K562 (cell line): ENCODE measurements at regions not wholly inside any gene's neighbourhood (a gene's known extent, or its start where the extent isn't known, plus 50 kb on each side); places are given as distances from the start of the nearest gene placed in this dataset.
A peak's percentile ranks its signal among the peaks of the same experiment; 100 is the strongest.

Experiments used
- CBFA2T2 ChIP-seq: fragments of 450-650 bp; conservative IDR thresholded peaks from 2 replicates; pipeline ENCODE4 v1.6.1; 2017; ENCODE audit warnings: mild to moderate bottlenecking
- EP400 ChIP-seq: fragments of 450-650 bp; IDR thresholded peaks from 2 replicates; pipeline ENCODE4 v1.6.1; 2017; ENCODE audit warnings: antibody characterized with exemption, mild to moderate bottlenecking, moderate library complexity
- GATA2 ChIP-seq: sonication (generic); formaldehyde crosslinking; IDR thresholded peaks from 2 replicates; pipeline ENCODE4 v1.4.0; 2020; ENCODE audit warnings: mild to moderate bottlenecking, missing genetic modification reagents
- HDGF ChIP-seq: fragments of 450-650 bp; IDR thresholded peaks from 2 replicates; pipeline ENCODE4 v1.6.1; 2016
- NCOA1 ChIP-seq: fragments of 450-650 bp; IDR thresholded peaks from 2 replicates; pipeline ENCODE4 v1.6.1; 2016; ENCODE audit warnings: low read depth
- SMAD4 ChIP-seq: fragments of 250-450 bp; sonication (Bioruptor Pico); conservative IDR thresholded peaks from 2 replicates; pipeline ENCODE4 v1.8.0; 2021; ENCODE audit warnings: inconsistent platforms, mild to moderate bottlenecking, moderate library complexity
- TCF3 ChIP-seq: sonication (generic); formaldehyde crosslinking; IDR thresholded peaks from 2 replicates; pipeline ENCODE4 v1.4.0; 2020; ENCODE audit warnings: mild to moderate bottlenecking, missing genetic modification reagents
- TF ChIP-seq, protein P1 (sequence below): fragments of 450-650 bp; IDR thresholded peaks from 2 replicates; pipeline ENCODE4 v1.6.1; 2018; ENCODE audit not compliant: partially characterized antibody
- TF ChIP-seq, protein P2 (sequence below): fragments of 450-650 bp; IDR thresholded peaks from 2 replicates; pipeline ENCODE4 v1.6.1; 2017; ENCODE audit warnings: antibody characterized with exemption, mild to moderate bottlenecking
- TF ChIP-seq, protein P3 (sequence below), 2 experiments: fragments of 450-650 bp; conservative IDR thresholded peaks; 2 replicates each; pipeline ENCODE4 v1.6.1; 2017; ENCODE audit warnings: mild to moderate bottlenecking in 2 of 2, moderate library complexity in 2 of 2
- TF ChIP-seq, protein P4 (sequence below): fragments of 250-450 bp; sonication (Bioruptor Pico); IDR thresholded peaks from 2 replicates; pipeline ENCODE4 v1.4.0; 2020; ENCODE audit warnings: borderline replicate concordance
- TF ChIP-seq, protein P5 (sequence below): IDR thresholded peaks from 2 replicates; pipeline ENCODE4 v1.6.1; 2012; ENCODE audit warnings: low read depth, low read length, improper control_type of control experiment, borderline replicate concordance
- TF ChIP-seq, protein P6 (sequence below): IDR thresholded peaks from 2 replicates; pipeline ENCODE4 v1.6.1; 2016; ENCODE audit warnings: missing genetic modification characterization, missing compliant biosample characterization

DNA sequence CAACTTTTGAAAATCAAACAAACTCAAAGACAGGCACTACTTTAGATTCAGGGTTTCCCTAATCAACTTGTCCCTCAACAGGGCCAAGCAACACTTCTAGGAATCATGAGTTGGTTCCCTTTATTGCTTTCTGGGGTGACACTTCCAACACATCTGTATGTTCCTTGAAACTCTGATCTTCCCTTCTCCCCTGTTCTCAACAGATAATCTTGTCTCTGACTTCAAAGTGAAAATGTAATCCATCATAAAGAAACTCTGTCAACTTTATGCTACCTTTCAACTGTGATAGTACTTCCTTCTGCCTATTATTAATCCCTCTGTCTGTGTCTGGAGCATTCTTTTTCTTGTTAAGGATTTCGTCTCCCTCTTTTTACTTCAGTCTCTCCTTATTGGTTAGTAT lies 250.1 kb upstream of the MEF2C start (continued):
- TF ChIP-seq, protein P1, sequence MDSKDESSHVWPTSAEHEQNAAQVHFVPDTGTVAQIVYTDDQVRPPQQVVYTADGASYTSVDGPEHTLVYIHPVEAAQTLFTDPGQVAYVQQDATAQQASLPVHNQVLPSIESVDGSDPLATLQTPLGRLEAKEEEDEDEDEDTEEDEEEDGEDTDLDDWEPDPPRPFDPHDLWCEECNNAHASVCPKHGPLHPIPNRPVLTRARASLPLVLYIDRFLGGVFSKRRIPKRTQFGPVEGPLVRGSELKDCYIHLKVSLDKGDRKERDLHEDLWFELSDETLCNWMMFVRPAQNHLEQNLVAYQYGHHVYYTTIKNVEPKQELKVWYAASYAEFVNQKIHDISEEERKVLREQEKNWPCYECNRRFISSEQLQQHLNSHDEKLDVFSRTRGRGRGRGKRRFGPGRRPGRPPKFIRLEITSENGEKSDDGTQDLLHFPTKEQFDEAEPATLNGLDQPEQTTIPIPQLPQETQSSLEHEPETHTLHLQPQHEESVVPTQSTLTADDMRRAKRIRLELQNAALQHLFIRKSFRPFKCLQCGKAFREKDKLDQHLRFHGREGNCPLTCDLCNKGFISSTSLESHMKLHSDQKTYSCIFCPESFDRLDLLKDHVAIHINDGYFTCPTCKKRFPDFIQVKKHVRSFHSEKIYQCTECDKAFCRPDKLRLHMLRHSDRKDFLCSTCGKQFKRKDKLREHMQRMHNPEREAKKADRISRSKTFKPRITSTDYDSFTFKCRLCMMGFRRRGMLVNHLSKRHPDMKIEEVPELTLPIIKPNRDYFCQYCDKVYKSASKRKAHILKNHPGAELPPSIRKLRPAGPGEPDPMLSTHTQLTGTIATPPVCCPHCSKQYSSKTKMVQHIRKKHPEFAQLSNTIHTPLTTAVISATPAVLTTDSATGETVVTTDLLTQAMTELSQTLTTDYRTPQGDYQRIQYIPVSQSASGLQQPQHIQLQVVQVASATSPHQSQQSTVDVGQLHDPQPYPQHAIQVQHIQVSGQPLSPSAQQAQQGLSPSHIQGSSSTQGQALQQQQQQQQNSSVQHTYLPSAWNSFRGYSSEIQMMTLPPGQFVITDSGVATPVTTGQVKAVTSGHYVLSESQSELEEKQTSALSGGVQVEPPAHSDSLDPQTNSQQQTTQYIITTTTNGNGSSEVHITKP: no peak
- TF ChIP-seq TCF3 (peak; percentile 95), GATA2 (peak; percentile 54; the same call in 1 of the 2 replicates), SMAD4 (CRISPR knock-in tag) (peak; percentile 80; the same call in 1 of the 2 replicates), NCOA1 (peak; percentile 63; the same call in 1 of the 2 replicates), HDGF (no peak), CBFA2T2 (peak; percentile 91), EP400 (0 out of 2 replicates have a peak, but pooled peaks have one; percentile 23)
- TF ChIP-seq, protein P2, sequence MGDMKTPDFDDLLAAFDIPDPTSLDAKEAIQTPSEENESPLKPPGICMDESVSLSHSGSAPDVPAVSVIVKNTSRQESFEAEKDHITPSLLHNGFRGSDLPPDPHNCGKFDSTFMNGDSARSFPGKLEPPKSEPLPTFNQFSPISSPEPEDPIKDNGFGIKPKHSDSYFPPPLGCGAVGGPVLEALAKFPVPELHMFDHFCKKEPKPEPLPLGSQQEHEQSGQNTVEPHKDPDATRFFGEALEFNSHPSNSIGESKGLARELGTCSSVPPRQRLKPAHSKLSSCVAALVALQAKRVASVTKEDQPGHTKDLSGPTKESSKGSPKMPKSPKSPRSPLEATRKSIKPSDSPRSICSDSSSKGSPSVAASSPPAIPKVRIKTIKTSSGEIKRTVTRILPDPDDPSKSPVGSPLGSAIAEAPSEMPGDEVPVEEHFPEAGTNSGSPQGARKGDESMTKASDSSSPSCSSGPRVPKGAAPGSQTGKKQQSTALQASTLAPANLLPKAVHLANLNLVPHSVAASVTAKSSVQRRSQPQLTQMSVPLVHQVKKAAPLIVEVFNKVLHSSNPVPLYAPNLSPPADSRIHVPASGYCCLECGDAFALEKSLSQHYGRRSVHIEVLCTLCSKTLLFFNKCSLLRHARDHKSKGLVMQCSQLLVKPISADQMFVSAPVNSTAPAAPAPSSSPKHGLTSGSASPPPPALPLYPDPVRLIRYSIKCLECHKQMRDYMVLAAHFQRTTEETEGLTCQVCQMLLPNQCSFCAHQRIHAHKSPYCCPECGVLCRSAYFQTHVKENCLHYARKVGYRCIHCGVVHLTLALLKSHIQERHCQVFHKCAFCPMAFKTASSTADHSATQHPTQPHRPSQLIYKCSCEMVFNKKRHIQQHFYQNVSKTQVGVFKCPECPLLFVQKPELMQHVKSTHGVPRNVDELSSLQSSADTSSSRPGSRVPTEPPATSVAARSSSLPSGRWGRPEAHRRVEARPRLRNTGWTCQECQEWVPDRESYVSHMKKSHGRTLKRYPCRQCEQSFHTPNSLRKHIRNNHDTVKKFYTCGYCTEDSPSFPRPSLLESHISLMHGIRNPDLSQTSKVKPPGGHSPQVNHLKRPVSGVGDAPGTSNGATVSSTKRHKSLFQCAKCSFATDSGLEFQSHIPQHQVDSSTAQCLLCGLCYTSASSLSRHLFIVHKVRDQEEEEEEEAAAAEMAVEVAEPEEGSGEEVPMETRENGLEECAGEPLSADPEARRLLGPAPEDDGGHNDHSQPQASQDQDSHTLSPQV: no peak
- TF ChIP-seq, protein P3, sequence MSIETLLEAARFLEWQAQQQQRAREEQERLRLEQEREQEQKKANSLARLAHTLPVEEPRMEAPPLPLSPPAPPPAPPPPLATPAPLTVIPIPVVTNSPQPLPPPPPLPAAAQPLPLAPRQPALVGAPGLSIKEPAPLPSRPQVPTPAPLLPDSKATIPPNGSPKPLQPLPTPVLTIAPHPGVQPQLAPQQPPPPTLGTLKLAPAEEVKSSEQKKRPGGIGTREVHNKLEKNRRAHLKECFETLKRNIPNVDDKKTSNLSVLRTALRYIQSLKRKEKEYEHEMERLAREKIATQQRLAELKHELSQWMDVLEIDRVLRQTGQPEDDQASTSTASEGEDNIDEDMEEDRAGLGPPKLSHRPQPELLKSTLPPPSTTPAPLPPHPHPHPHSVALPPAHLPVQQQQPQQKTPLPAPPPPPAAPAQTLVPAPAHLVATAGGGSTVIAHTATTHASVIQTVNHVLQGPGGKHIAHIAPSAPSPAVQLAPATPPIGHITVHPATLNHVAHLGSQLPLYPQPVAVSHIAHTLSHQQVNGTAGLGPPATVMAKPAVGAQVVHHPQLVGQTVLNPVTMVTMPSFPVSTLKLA (conservative IDR thresholded peaks at IDR 0.05): peak in 1 of 2 experiments; percentile 41; a peak in 1 of 4 replicates
- TF ChIP-seq, protein P4, sequence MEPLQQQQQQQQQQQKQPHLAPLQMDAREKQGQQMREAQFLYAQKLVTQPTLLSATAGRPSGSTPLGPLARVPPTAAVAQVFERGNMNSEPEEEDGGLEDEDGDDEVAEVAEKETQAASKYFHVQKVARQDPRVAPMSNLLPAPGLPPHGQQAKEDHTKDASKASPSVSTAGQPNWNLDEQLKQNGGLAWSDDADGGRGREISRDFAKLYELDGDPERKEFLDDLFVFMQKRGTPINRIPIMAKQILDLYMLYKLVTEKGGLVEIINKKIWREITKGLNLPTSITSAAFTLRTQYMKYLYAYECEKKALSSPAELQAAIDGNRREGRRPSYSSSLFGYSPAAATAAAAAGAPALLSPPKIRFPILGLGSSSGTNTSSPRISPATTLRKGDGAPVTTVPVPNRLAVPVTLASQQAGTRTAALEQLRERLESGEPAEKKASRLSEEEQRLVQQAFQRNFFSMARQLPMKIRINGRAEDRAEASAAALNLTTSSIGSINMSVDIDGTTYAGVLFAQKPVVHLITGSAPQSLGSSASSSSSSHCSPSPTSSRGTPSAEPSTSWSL (CRISPR knock-in tag): no peak
- TF ChIP-seq, protein P5, sequence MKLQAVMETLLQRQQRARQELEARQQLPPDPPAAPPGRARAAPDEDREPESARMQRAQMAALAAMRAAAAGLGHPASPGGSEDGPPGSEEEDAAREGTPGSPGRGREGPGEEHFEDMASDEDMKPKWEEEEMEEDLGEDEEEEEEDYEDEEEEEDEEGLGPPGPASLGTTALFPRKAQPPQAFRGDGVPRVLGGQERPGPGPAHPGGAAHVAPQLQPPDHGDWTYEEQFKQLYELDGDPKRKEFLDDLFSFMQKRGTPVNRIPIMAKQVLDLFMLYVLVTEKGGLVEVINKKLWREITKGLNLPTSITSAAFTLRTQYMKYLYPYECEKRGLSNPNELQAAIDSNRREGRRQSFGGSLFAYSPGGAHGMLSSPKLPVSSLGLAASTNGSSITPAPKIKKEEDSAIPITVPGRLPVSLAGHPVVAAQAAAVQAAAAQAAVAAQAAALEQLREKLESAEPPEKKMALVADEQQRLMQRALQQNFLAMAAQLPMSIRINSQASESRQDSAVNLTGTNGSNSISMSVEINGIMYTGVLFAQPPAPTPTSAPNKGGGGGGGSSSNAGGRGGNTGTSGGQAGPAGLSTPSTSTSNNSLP: 0 out of 2 replicates have a peak, but pooled peaks have one; percentile 29
- TF ChIP-seq, protein P6, sequence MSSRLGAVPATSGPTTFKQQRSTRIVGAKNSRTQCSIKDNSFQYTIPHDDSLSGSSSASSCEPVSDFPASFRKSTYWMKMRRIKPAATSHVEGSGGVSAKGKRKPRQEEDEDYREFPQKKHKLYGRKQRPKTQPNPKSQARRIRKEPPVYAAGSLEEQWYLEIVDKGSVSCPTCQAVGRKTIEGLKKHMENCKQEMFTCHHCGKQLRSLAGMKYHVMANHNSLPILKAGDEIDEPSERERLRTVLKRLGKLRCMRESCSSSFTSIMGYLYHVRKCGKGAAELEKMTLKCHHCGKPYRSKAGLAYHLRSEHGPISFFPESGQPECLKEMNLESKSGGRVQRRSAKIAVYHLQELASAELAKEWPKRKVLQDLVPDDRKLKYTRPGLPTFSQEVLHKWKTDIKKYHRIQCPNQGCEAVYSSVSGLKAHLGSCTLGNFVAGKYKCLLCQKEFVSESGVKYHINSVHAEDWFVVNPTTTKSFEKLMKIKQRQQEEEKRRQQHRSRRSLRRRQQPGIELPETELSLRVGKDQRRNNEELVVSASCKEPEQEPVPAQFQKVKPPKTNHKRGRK (tag): no peak
